Fibroblast of the conjunctiva (primary cell): ENCODE measurements at regions not wholly inside any gene's neighbourhood (a gene's known extent, or its start where the extent isn't known, plus 50 kb on each side); places are given as distances from the start of the nearest gene placed in this dataset.

Source experiments
- DNase-seq: peaks from one replicate; pipeline ENCODE4 v3.0.0-alpha.2; 2010; ENCODE audit warnings: low read depth

DNA sequence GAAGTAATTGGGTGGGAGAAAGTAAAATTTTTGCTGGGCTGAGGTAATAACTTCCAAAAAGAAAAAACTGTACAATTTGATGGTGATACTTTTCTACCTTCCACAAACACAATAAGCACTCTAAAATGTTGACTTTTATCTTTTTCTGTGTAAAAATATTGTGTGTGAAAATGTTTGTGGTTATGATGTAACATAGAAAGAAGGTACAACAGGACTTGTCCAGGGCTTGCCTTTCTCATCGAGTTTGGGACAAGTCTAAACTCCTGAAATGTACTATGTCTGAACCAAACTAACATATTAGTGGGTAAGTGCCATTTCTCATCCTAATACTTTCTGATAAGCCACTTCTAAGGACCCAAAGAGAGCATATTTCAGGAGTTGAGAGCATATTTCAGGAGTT, 174.2 kb upstream of the PDGFD start:
- no peak for DNase-seq

DNA sequence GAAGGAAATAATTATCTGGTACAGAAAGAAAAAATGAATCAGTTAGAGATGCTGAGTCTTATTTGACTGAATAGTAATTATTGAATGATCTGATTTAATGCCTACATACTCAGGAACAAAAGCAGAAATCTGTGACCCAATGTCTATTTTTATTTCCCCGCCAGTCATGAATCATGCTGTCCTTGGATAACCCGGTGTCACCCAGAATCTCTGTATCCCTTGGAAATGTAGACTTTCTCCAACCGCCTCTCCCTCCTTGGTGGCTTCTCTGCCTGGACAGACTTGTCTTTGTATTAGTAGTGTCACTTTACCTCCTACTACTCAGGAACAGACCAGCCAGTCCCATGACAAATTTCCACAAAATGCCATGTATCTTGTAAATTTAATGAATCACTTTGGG, 173.3 kb upstream of the PDGFD start:
- no peak for DNase-seq

DNA sequence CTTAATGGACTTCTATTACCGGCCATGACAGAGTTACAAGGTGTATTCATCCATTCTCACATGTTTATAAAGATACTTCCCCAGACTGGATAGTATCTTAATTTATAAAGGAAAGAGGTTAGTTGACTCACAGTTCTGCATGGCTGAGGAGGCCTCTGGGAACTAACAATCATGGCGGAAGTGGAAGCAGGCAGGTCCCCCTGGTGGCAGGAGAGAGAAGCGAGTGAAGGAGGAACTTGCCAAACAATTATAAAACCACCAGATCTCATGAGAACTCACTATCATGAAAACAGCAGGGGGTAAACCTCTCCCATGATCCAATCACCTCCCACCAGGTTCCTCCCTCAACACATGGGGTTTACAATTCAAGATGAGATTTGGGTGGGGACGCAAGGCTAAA, 170.0 kb upstream of the PDGFD start:
- DNase-seq, result no peak

DNA sequence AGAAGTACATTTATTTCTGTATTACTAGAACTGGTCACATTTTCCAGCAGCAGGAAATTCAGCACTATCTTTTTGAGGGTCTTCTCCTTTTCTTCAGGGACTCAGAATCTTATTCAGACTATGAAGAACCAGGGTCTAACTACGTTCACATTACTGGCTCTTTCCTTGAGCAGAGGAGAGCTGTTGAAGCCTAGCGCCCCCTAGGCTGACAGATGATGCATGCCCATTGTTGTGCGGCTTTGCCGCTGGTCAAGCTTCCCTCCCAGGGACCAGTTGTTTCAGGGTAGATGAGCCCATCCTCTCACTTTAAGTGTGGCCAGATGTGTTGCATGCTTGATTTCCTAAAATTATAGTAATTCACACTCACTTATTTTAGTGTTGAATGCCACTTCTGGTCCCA, 168.2 kb upstream of the PDGFD start:
- no peak for DNase-seq

- no peak for DNase-seq
Observed at GRCh38 chr11:104329078-104329665, 165.2 kb upstream of the PDGFD start.

- no peak for DNase-seq
Observed at GRCh38 chr11:104328512-104328907, 164.6 kb upstream of the PDGFD start.

GRCh38 chr11:104327861-104328511, 164.0 kb upstream of the PDGFD start:
- no peak for DNase-seq

GRCh38 chr11:104325093-104325492, 161.1 kb upstream of the PDGFD start:
- no peak for DNase-seq

- DNase-seq, result no peak
Observed at GRCh38 chr11:104324276-104324675, 160.3 kb upstream of the PDGFD start.

DNA sequence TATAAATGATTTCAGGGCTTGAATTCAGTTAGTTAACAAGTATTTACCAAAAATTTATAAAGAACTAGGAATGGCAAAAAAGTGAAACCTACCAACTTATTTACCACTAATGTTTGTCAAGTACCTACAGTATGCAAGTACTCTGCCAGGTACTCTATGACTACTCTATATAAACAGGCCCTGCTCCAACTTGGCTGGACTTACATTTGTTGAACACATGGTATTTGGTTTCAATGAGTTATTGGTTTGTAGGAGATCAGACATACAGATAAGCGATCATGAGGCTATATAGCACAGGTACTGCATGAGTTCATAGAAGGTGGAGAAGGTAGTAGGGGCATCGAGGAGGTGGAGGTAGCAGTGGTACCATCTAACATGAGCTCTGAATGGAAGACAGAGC, 159.9 kb upstream of the PDGFD start:
- DNase-seq, result no peak

- no peak for DNase-seq
Observed at GRCh38 chr11:104322696-104323095, 158.7 kb upstream of the PDGFD start.

DNA sequence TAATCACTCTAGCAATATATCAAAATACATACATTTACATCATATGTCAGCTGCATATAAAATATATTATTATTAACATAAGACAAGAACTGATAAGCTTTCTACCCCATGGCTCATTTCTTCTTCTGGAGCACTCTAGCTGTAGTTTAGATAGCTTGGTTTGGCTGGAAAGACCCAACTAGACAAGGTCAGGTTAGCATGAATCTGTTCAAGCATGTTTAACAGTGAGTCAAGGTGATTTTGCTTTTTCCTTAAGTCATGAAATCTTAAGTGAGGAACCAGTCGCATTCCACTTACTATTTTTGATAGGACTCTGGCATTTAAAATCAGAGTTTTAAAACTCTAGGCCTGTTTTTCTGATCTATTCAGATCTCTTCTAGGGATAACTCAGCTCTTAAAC, 157.0 kb upstream of the PDGFD start:
- DNase-seq, result no peak

DNA sequence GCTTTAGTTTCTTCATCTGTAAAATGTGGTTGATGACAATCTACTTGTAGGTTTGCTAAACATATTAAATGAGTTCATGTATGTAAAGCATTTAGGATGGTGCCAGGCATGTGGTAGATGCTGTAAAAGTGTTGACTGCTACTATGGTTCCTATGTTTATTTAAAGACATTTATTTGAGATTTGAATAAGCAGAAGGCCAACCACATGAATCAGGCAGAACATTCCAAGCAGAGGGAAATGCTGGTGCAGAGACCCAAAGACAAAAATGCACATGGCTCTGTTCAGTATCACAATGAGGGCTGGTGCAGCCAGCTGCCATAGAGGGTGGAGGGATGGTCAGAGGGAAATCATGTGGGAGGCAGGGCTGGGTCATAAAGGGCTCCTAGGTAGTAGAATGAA, 156.2 kb upstream of the PDGFD start:
- DNase-seq, result no peak

DNA sequence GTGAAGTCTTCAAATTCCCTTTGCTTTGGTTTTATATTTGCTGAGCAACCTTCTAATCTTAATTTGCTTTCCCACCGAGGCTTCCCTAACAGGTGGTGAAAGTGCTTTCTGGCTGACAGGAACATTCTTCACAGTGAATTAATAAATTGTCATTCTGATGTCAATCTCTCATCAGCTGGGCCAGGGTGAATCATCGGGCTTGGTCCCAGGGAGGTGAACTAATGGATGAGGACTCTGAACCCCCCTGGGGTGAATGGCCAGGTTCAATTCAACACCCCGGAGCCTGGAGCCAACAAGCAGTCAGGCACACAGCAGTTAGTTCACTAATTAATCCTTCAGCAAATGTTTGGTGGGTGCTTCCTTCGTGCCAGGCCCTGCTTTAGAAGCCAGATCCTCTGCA, 155.4 kb upstream of the PDGFD start:
- DNase-seq, result no peak

- no peak for DNase-seq
Observed at GRCh38 chr11:104306862-104307474, 143.0 kb upstream of the PDGFD start.

DNA sequence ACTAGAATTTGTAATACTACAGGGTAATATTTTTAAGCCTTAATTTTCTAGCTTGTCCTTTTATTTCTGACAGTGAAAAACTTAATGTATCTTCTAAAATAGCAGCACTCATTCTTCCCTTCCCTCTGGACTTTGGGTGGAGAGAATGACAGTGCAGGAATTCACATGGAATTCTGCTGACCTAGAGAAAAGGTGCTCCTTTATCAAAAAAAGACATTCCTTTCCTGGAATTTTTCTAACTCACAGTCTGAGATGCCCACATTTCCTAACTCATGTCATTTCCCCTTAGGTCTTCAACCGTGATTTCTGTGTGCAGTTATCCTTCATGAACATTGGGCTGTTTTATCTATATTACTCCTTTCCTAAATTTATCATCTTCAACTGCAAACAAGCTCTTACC, 137.8 kb upstream of the PDGFD start:
- no peak for DNase-seq

DNA sequence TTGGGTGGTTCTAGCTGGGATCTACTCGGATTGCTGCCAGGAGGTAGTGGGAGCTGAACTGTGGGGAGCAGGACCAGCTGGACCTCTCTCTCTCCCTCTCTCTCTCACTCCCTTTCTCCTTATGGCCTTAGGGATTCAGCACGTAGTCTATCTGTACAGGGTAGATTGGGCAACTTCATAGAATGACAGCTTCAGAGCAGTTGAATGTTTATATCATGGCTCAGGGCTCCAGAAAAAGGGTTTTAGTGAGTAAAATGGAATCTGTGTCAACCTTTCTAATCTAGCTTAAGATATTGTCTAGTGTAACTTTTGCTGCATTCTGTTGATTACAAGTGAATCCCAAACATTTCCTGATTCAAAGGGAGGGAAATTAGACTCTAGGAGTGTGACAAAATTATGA, 127.7 kb upstream of the PDGFD start:
- DNase-seq, result no peak

DNA sequence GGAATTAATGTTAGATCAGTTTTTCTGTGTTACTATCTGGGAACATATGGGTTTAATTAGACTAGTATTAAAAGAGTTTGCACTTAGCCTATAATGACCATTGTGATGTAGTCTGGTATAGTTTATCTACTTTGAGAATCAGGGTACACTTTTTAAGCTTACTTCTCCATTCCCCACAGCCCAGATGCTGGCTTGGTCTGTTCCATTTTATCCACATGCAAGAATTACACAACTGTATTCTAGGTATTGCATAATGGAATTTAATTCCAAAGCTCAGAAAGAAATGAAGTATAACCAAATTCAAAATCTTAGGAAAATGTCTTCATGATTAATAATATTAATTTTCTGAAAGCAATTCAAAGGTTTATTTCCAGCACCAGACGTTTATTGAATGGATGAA, 122.2 kb upstream of the PDGFD start:
- DNase-seq, result no peak

DNA sequence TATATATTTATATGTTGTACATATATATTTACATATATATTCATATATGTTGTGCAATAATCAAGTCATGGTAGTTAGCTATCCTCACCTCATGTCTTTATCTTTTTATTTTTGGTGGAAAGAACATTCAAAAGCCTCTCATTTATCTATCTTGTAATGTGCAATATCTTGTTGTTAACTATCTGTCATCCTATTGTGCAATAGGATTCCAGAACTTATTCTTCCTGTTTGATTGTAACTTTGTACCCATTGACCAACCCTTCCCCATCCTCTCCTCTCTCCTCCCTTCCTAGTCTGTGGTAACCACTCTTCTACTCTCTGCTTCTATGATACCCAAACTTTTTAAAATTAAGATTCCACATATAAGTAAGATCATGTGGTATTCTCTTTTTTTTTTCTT, 115.6 kb upstream of the PDGFD start:
- DNase-seq, result no peak

DNA sequence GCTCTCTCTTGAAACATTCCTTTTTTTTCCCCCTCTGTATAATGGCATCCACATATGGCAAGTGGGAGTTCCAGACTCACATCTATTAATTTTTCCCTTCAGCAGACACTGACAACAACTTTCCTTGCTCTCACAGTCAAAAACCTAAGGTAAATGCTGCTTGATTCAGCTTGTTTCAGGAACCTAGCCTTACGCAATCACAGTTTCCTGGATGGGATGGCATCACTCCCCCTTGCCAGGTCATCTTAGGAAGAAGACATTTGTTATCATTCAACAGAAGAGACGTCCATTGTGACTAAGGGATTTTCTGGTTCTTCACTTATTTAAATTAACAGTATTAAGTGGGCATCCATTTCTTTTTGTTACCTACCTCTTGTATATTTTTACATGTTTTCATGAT, 112.0 kb upstream of the PDGFD start:
- DNase-seq, result no peak

DNA sequence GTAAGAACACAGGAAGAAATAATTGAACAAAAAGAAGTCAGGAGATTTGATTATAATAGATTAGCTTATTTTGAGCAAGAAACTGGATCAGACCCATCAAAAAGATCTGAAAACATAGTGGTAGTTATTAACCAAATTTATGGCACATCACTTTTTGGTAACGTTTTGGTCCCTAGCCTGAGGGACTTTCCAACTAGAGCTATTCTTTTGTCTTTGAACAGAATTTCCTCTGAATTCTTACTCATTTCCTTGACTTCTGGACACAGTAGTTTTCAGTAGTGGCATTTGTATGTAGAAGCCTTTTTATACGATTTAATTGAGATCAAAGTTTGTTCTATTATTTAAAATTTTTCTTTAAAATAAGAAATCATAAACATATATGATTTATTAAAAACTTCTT, 96.5 kb upstream of the PDGFD start:
- DNase-seq, result no peak

- DNase-seq, result no peak
Observed at GRCh38 chr11:104259121-104259610, 95.2 kb upstream of the PDGFD start.

- peak; percentile 13 for DNase-seq
Observed at GRCh38 chr11:104256525-104256924, 92.6 kb upstream of the PDGFD start.

- DNase-seq, result peak; percentile 17
Observed at GRCh38 chr11:104254347-104254746, 90.4 kb upstream of the PDGFD start.
